Right atrium auricular region (tissue), 2 donors: ENCODE measurements at regions not wholly inside any gene's neighbourhood (a gene's known extent, or its start where the extent isn't known, plus 50 kb on each side); places are given as distances from the start of the nearest gene placed in this dataset.

ENCODE experiments used
- DNase-seq: peaks from one replicate; pipeline ENCODE4 v3.0.0-alpha.2; 2019; ENCODE audit warnings: low spot score
- H3K27ac ChIP-seq, 2 donors: fragments of 200-600 bp; sonication (generic); 1 replicate in 1 of 2; 2 replicates in 1 of 2; pipeline ENCODE4 v1.5.1; 2016 to 2019
- H3K27me3 ChIP-seq, 2 donors: fragments of 200-600 bp; sonication (generic); one replicate each; pipeline versions ENCODE4 v1.5.1 to v1.6.0; 2017 to 2019
- H3K36me3 ChIP-seq: fragments of 200-600 bp; sonication (generic); one replicate; pipeline ENCODE4 v1.5.1; 2016
- H3K4me1 ChIP-seq, 2 donors: fragments of 200-600 bp; sonication (generic); one replicate each; pipeline versions ENCODE4 v1.5.1 to v1.6.0; 2017 to 2019
- H3K4me3 ChIP-seq, 2 donors: fragments of 200-600 bp; sonication (generic); 1 replicate in 1 of 2; 2 replicates in 1 of 2; pipeline ENCODE4 v1.5.1; 2017 to 2019; ENCODE audit warnings: mild to moderate bottlenecking in 1 of 2, moderate library complexity in 1 of 2
- H3K9me3 ChIP-seq, 2 donors: fragments of 200-600 bp; sonication (generic); one replicate each; pipeline ENCODE4 v1.5.1; 2019
- CTCF ChIP-seq, 2 donors: fragments of 200-600 bp; sonication (generic); IDR thresholded peaks; one replicate each; pipeline ENCODE4 v1.5.1; 2019; ENCODE audit warnings: antibody characterized with exemption in 2 of 2

GRCh38 chr2:117737846-117738245 is 76.6 kb upstream of the DDX18 start:
- Histone ChIP-seq H3K36me3 (no peaks in the 10 kb centered on the region), H3K27ac (no peak overlapping the region), H3K4me3 (no peak overlapping the region), H3K9me3 (peaks cover 0 to under 1% of the 10 kb centered on the region in 2 donors), H3K27me3 (no peaks in the 10 kb centered on the region), H3K4me1 (no peaks in the 10 kb centered on the region)
- DNase-seq: no peak
- no peak for TF ChIP-seq CTCF (IDR thresholded peaks at IDR 0.05)

- H3K9me3 ChIP-seq: no peaks in the 10 kb centered on the region
- no peaks in the 10 kb centered on the region for H3K27me3 ChIP-seq
- H3K4me3 ChIP-seq: no peak overlapping the region
- TF ChIP-seq CTCF (IDR thresholded peaks at IDR 0.05): no peak
- no peaks in the 10 kb centered on the region for H3K36me3 ChIP-seq
- H3K4me1 ChIP-seq: no peaks in the 10 kb centered on the region
- no peak overlapping the region for H3K27ac ChIP-seq
- no peak for DNase-seq
These were observed 75.3 kb upstream of the DDX18 start for GRCh38 chr2:117738991-117739839.

- Histone ChIP-seq H3K9me3 (no peaks in the 10 kb centered on the region), H3K27me3 (no peaks in the 10 kb centered on the region)
These were observed 69.0 kb upstream of the DDX18 start for GRCh38 chr2:117745537-117745936.

GRCh38 chr2:117755768-117756167 is 58.7 kb upstream of the DDX18 start:
- H3K4me1 ChIP-seq: no peaks in the 10 kb centered on the region
- no peak for DNase-seq
- no peak overlapping the region for H3K4me3 ChIP-seq
- no peaks in the 10 kb centered on the region for H3K27me3 ChIP-seq
- H3K36me3 ChIP-seq: no peaks in the 10 kb centered on the region
- no peak for TF ChIP-seq CTCF (IDR thresholded peaks at IDR 0.05)
- no peak overlapping the region for H3K27ac ChIP-seq
- no peaks in the 10 kb centered on the region for H3K9me3 ChIP-seq

More at GRCh38 chr2:117745537-117745936, 69.0 kb upstream of the DDX18 start:
- H3K4me1 ChIP-seq: no peaks in the 10 kb centered on the region
- H3K4me3 ChIP-seq: no peak overlapping the region
- no peak overlapping the region for H3K27ac ChIP-seq
- no peak for TF ChIP-seq CTCF (IDR thresholded peaks at IDR 0.05)
- no peaks in the 10 kb centered on the region for H3K36me3 ChIP-seq
- DNase-seq: no peak

GRCh38 chr2:117760916-117761315 is 53.6 kb upstream of the DDX18 start:
- H3K4me3 ChIP-seq: no peak overlapping the region
- TF ChIP-seq CTCF (IDR thresholded peaks at IDR 0.05): no peak
- no peak overlapping the region for H3K27ac ChIP-seq
- no peaks in the 10 kb centered on the region for H3K36me3 ChIP-seq
- H3K9me3 ChIP-seq: no peaks in the 10 kb centered on the region
- no peak for DNase-seq
- H3K27me3 ChIP-seq: no peaks in the 10 kb centered on the region
- H3K4me1 ChIP-seq: no peaks in the 10 kb centered on the region

- TF ChIP-seq CTCF (IDR thresholded peaks at IDR 0.05): no peak
- H3K36me3 ChIP-seq: no peaks in the 10 kb centered on the region
- no peak overlapping the region for H3K27ac ChIP-seq
These were observed 52.0 kb upstream of the DDX18 start for GRCh38 chr2:117762454-117762853.

More at GRCh38 chr2:117762454-117762853, 52.0 kb upstream of the DDX18 start:
- H3K4me1 ChIP-seq: no peaks in the 10 kb centered on the region
- DNase-seq: no peak
- no peaks in the 10 kb centered on the region for H3K9me3 ChIP-seq
- no peak overlapping the region for H3K4me3 ChIP-seq
- no peaks in the 10 kb centered on the region for H3K27me3 ChIP-seq
